Calu3 (cell line): ENCODE measurements at regions not wholly inside any gene's neighbourhood (a gene's known extent, or its start where the extent isn't known, plus 50 kb on each side); places are given as distances from the start of the nearest gene placed in this dataset.

Experiments used
- BruUV-seq: library from RNA; stranded (reverse); fragments of 400-500 nt; replicated peaks from 2 replicates; lab custom pipeline; 2021; lab: Mats Ljungman, UMichigan
- CTCF ChIA-PET: fragments of 300-600 bp; sonication (Branson Sonifier 250); formaldehyde crosslinking; loops from one replicate; lab custom pipeline; 2022; ENCODE audit warnings: antibody characterized with exemption; lab: Charles Lee
- DNase-seq: peaks from one replicate; pipeline ENCODE4 v3.0.0; 2022
- H3K27ac Mint-ChIP-seq: one replicate; pipeline ENCODE4 v1.8.0; 2022; ENCODE audit warnings: mixed read lengths; ENCODE audit not compliant: unreplicated experiment
- H3K27me3 Mint-ChIP-seq: one replicate; pipeline ENCODE4 v1.8.0; 2022; ENCODE audit warnings: mixed read lengths; ENCODE audit not compliant: unreplicated experiment
- H3K36me3 Mint-ChIP-seq: one replicate; pipeline ENCODE4 v1.8.0; 2022; ENCODE audit warnings: mild to moderate bottlenecking, moderate library complexity, mixed read lengths; ENCODE audit not compliant: insufficient read depth, unreplicated experiment
- H3K4me1 Mint-ChIP-seq: one replicate; pipeline ENCODE4 v1.8.0; 2022; ENCODE audit warnings: mild to moderate bottlenecking, low read depth, mixed read lengths; ENCODE audit not compliant: unreplicated experiment
- H3K4me3 Mint-ChIP-seq: one replicate; pipeline ENCODE4 v1.8.0; 2022; ENCODE audit warnings: mild to moderate bottlenecking, low read depth, moderate library complexity, mixed read lengths; ENCODE audit not compliant: unreplicated experiment
- H3K9me3 Mint-ChIP-seq: one replicate; pipeline ENCODE4 v1.8.0; 2022; ENCODE audit warnings: low read depth, mixed read lengths; ENCODE audit not compliant: unreplicated experiment
- CTCF ChIP-seq: fragments of 200-600 bp; IDR thresholded peaks from one replicate; pipeline ENCODE4 v1.8.0; 2022; ENCODE audit warnings: antibody characterized with exemption; ENCODE audit not compliant: unreplicated experiment
- intact Hi-C: fragments of 100-400 bp; cut with micrococcal nuclease; formaldehyde crosslinking; loops from one replicate; pipeline ENCODE4 v1.10.0; 2022; ENCODE audit not compliant: unreplicated experiment

DNA sequence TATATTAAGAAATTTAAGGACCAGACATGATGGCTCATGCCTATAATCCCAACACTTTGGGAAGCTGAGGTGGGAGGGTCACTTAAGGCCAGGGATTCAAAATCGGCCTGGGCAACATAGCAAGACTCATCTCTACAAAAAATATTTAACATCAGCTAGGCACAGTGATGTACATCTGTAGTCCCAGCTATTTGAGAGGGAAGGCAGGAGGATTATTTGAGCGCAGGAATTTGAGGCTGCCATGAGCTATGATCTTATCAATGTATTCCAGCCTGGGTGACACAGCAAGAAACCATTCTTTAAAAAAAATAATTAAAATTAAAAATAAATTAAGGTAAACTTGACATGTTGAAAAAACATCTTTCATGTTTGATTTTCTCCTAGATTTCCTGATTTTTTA lies 564.2 kb downstream of the MBD2 start:
- no peak for DNase-seq
- intact Hi-C loops: no loop called here
- H3K36me3 Mint-ChIP-seq: no peaks in the 10 kb centered on the region
- H3K4me1 Mint-ChIP-seq: no peaks in the 10 kb centered on the region
- peaks cover 18% of the 10 kb centered on the region for H3K9me3 Mint-ChIP-seq
- no peak for TF ChIP-seq CTCF
- no peaks in the 10 kb centered on the region for H3K27me3 Mint-ChIP-seq
- CTCF ChIA-PET: no interaction called here
- H3K4me3 Mint-ChIP-seq: no peak overlapping the region
- H3K27ac Mint-ChIP-seq: no peak overlapping the region
- BruUV-seq: no TSS peak

- Mint-ChIP-seq H3K27ac (no peak overlapping the region), H3K36me3 (no peaks in the 10 kb centered on the region), H3K27me3 (no peaks in the 10 kb centered on the region), H3K4me1 (no peaks in the 10 kb centered on the region), H3K4me3 (no peak overlapping the region), H3K9me3 (peaks cover 19% of the 10 kb centered on the region)
- BruUV-seq: no TSS peak
- no peak for TF ChIP-seq CTCF
- CTCF ChIA-PET: no interaction called here
- DNase-seq: no peak
- intact Hi-C loops: no loop called here
Observed at GRCh38 chr18:53657257-53657656, 567.2 kb downstream of the MBD2 start.

DNA sequence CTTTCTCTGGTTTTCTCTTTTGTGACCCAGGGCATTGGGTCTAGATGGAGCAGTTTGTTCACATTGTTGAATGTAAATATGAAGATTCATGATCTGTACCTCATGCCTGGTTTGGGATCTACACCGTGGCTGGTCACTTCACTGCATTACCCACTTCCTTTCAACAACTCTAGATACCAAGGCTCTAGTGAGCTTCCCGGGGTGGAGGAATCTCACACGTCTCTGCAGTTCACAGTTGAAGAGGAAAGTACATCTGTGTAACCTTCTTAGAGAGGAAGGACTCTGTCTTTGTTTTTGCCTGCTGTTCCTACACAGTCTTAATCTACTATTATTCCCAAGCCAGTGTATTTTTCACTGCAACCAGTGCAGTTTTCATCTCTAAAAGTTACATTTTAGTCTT lies 574.8 kb downstream of the MBD2 start:
- CTCF ChIA-PET: no interaction called here
- Mint-ChIP-seq H3K27ac (no peak overlapping the region), H3K4me3 (no peak overlapping the region), H3K36me3 (no peaks in the 10 kb centered on the region), H3K27me3 (no peaks in the 10 kb centered on the region), H3K9me3 (peaks cover 3% of the 10 kb centered on the region), H3K4me1 (no peaks in the 10 kb centered on the region)
- DNase-seq: no peak
- intact Hi-C loops: no loop called here
- BruUV-seq: no TSS peak
- no peak for TF ChIP-seq CTCF

DNA sequence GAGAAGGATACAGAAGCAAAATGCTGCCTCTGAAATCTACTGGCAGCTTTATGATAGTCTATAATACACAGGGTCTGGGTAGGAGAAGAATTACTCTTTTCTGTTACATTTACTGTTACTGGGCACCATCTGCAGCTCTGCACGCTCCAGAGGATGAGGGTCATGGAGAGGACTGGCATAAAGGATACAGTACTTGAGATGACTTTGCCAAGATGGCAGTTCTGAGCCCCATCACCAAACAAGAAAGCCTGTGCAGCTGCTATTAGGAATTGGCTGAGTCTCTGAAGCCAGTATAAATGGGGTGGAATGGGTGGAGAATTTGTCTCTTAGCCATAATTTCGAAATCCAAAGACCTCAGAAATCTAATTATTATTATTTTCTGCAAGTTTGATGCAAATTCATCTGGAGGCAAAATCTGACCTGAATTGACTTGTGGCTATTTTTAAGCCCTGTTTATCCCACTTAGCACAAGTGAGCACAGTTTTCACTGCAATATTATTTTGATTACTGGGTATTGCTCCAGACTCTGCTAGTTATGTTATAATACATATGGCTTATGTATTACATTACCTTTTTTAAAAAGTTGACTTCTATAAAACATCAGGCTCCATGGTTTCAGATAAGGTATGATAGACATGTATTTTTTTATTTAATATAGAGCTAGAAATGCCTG lies 579.5 kb downstream of the MBD2 start:
- no peaks in the 10 kb centered on the region for H3K36me3 Mint-ChIP-seq
- no peak for DNase-seq
- no peaks in the 10 kb centered on the region for H3K27me3 Mint-ChIP-seq
- no peak for TF ChIP-seq CTCF
- CTCF ChIA-PET: no interaction called here
- intact Hi-C loops: no loop called here
- BruUV-seq: no TSS peak
- H3K4me1 Mint-ChIP-seq: no peaks in the 10 kb centered on the region
- H3K9me3 Mint-ChIP-seq: peaks cover 6% of the 10 kb centered on the region
- H3K27ac Mint-ChIP-seq: no peak overlapping the region
- no peak overlapping the region for H3K4me3 Mint-ChIP-seq
